A204.1 (cell line): ENCODE measurements at regions not wholly inside any gene's neighbourhood (a gene's known extent, or its start where the extent isn't known, plus 50 kb on each side); places are given as distances from the start of the nearest gene placed in this dataset.
"Not testable (repeated sequence)": the region's sequence is repeated elsewhere in the genome, so short reads cannot be mapped to it uniquely, and the experiment has no call there.

Source experiments
- FAIRE-seq: peaks from 2 replicates; lab custom pipeline; 2012; peaks lifted over from hg19 to GRCh38; lab: Jason Lieb, UNC

DNA sequence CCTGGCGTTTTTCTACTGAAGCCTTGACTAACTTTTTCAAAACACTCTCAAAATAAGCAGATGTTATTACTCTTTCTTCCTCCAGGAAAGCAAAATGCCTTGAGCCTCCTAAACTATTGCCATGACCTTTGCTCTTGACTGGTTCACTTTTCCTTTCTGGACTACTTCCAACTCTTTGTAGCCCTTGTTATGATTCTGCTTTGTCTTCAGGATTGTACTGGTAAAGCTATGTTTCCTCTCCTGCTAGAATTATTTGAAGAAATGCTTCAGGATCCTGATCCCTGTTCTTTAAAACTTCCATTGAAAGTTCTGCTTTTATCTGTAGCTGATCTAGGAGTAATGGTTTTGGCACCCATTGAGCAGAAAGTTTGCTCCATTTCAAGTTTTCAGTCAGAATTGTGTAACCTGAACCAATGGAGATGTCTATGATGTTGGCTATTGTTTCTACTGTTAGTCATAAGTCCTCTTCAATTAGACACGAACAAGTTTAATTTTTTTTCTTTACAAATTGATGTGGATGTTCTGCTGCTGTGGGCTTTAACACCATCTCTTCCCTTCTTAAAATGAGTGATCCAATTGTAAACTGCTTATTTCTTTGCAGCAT, 1356.4 kb downstream of the EFNA5 start:
- no peak for FAIRE-seq

- FAIRE-seq: no peak
These were observed 1358.4 kb downstream of the EFNA5 start for GRCh38 chr5:106312360-106312759.

GRCh38 chr5:106311230-106311915, 1359.4 kb downstream of the EFNA5 start:
- FAIRE-seq: no peak

DNA sequence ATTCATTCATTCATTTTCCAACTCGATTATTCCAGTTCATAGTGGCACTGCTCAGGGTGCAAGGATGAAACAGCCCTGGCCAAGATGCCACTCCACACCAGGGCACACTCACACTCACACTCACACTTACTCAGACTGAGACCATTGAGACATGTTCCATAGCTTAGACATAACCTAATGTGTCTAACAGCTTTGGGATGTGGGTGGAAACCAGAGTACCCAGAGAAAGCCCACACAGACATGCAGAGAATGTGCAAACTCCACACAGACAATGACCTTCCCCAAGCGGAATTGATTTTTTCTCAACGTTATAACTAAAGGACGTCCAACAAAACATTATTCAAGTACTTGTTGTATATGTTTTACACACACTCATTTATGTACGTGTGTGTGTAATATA, 1363.5 kb downstream of the EFNA5 start:
- no peak for FAIRE-seq

DNA sequence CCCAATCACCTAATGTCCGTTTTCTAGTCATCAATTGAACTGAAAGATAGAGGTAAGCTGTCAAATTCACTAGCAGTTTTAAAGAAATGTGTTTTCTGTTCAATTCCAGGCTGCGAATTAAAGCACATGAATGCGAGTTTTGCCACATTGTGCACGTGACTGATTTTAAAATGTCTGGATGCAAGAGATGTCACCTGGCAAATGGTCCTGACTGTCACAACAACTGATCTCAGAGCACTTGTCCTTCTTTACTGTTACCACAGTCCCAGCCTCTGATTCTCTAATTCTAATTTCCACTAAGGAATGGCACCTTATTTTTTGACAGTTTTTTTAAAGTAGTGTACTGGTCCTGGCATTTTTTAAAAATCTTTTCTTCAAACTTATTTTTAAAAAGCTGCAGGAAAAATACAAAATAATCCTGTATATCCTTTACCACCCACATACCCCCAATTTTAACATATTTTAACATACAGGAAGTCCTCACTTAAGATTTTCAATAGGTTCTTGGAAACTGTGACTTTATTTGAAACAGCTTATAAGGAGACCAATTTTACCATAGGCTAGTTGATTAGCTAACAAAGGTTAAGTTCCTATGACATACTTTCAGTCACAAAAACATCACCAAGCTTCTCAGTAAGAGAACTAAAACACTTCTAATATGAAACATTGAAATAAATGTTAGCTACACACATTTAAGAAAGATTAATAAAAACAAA, 1364.3 kb downstream of the EFNA5 start:
- no peak for FAIRE-seq

DNA sequence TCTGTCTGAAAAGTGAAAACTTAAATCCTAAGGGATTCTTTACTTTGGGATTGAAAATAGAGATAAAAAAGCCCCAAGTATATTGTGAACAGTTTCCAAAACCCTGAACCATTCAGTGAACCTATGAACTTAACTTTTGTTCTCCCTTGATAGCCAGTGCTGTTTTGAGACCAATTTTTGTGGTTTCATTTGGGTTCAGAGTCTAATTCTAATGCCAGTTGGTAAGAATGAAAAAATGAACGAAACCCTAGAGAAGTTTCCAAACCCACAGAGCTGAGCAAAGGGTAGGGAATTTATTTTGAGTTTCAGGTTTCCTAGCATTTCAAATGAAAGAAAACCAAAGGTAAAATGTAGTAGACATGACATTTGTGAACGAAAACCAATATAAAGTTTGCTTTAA, 1366.8 kb downstream of the EFNA5 start:
- FAIRE-seq: no peak

GRCh38 chr5:106292654-106293053, 1378.1 kb downstream of the EFNA5 start:
- no peak for FAIRE-seq

- no peak for FAIRE-seq
These were observed 1379.9 kb downstream of the EFNA5 start for GRCh38 chr5:106290841-106291240.

DNA sequence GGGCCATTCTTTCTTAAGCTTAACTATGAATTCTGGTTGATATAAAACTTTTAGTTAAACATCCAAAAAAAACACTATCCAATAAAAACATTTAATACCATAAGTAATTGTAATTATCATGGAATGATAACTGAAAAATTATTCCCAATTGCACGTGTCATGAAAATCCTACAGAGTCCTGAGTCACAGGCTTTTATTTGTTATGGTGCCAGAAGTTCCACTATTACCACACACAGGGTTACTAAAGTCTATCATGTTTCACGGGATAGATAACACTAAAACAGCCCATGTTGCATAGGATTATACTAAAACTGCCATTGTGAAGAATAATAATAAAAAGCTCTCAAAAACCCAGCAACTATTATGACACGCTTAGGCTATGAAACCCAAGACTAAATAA, 1381.8 kb downstream of the EFNA5 start:
- no peak for FAIRE-seq

DNA sequence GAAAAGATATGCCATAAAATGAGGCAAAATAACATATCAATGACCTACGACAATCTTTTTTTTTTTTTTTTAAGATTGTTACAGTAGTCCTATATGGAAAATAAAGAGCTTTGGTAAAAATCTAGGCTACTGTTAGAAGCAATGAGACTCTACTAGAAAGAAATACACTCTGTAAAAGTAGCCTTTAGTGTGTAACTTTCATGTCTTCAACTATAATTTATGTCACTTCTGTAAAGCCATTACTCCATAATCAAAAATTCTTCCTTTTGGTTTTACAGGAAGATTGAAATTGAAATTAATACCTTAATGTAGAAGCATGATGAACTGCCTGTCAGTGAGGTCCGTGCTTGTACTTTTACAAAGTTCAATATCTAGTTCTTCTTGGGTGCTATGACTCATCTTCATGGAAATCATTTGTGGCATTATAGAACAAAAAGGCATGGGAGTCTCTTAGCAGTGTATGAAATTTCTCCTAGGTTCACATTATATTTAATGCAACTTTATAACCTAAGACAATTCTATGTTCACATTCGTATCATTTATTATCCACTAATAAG, 1393.1 kb downstream of the EFNA5 start:
- no peak for FAIRE-seq

DNA sequence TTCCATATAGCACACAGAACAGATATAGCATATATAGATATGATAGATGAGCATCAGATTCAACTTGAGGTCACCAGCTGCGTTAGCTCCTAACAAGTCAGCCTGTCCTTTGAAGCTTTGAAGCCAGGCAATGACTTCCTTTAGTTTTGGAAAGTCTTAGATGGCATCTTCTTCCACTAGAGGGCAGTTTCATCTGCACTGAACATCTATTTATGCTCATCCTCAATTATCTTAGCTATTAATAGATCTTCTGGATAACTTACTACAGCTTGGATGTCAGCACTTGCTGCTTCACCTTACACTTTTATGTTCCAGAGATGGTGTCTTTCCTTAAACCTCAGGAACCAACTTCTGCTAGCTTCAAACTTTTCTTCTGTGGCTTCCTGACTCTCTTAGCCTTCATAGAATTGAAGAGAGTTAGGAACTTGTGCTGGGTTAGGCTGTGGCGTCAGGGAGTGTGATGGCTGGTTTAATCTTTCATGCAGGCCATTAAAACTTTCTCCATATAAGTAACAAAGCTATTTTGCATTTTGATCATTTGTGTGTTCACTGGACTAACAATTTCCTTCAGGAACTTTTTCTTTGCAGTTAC, 1401.4 kb downstream of the EFNA5 start:
- no peak for FAIRE-seq

- FAIRE-seq: peak; percentile 3
These were observed 1403.5 kb downstream of the EFNA5 start for GRCh38 chr5:106267256-106267655.

- FAIRE-seq: no peak
These were observed 1408.3 kb downstream of the EFNA5 start for GRCh38 chr5:106262395-106262794.

- not testable (repeated sequence) for FAIRE-seq
These were observed 1411.2 kb downstream of the EFNA5 start for GRCh38 chr5:106259431-106260090.

GRCh38 chr5:106258591-106259125, 1412.1 kb downstream of the EFNA5 start:
- FAIRE-seq: no peak

DNA sequence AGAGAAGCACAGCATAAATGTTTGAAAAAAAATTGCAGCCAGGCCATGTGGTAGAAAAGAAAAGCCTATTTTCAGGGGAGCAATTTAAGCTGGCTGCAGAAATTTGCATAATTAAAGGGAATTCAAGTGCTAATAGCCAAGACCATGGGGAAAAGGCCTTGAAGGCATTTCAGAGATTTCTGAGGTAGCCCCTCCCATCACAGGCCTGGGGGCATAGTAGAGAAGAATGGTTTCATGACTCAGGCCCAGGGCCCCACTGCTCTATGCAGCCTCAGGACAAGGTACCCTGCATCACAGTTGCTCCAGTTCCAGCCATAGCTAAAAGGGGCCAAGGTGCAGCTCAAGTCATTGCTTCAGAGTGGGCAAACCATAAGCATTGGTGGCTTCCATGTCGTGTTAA, 1416.0 kb downstream of the EFNA5 start:
- no peak for FAIRE-seq

- not testable (repeated sequence) for FAIRE-seq
These were observed 1424.5 kb downstream of the EFNA5 start for GRCh38 chr5:106246044-106246745.

DNA sequence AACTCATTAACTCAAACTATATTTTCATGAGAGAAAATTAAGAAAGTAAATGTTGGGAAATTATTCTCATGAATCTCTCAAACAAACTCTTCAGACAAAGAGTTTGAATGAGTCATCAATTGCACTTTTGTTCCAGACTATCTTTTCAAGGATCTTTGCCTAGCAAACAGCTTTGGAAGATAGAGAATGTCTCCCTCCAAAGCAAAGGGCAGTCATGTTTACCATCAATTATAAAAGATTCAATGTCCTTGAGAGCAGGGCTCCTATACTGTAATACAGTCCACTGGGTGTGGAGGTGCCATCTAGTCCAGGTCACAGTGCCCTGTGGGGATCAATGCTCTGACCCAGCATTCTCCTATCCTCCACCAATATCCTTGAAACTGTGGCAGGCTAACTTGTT, 1429.3 kb downstream of the EFNA5 start:
- FAIRE-seq: no peak

- no peak for FAIRE-seq
These were observed 1464.7 kb downstream of the EFNA5 start for GRCh38 chr5:106205916-106206571.

DNA sequence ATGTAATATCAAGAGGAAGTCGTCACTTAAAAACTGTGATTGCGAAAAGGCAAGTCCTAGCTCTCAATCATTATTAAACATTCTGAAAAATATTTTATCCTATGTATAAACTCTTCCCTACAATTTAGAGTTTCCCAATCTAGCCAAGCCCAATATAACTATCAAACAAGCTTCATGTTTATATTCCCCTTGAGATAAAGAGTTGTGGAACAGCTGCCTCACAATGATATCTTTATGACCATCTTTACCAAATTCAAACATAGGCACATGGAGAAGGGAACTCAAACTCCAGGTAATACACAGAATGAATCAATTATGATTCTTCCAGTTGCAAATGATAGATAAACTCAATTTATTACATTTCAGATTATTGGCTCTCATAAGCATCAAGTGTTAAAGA, 1468.7 kb downstream of the EFNA5 start:
- FAIRE-seq: no peak

- no peak for FAIRE-seq
These were observed 1469.8 kb downstream of the EFNA5 start for GRCh38 chr5:106200971-106201370.
